ENCODE measurements at regions not wholly inside any gene's neighbourhood (a gene's known extent, or its start where the extent isn't known, plus 50 kb on each side); places are given as distances from the start of the nearest gene placed in this dataset.

GRCh38 chr7:47147213-47147631, 434.7 kb downstream of the TNS3 start:
- Histone ChIP-seq H3K4me1 (peaks cover 11% of the 10 kb centered on the region), H3K36me3 (ENCODE audit: low read depth, missing control alignments) (no peaks in the 10 kb centered on the region), H3K27ac (no peak overlapping the region), H3K4me3 (no peak overlapping the region), H3K9me3 (no peaks in the 10 kb centered on the region), H3K27me3 (no peaks in the 10 kb centered on the region)
- TF ChIP-seq CTCF (IDR thresholded peaks at IDR 0.05) (no peak), POLR2A (IDR thresholded peaks at IDR 0.05) (no peak)
- 56 to 65% methylated on average over 3 of the region's 3 CpGs for WGBS, 2 donors
- no peak for DNase-seq
- intact Hi-C loops (cut with DNase I; ENCODE audit: low total_unique reads), result no loop called here

GRCh38 chr7:47145982-47146381, 435.9 kb downstream of the TNS3 start:
- WGBS, 2 donors, result 40 to 88% methylated on average over 1 of the region's 1 CpG
- no peak for DNase-seq
- no peaks in the 10 kb centered on the region for H3K27me3 ChIP-seq
- H3K4me3 ChIP-seq, result no peak overlapping the region
- TF ChIP-seq POLR2A (IDR thresholded peaks at IDR 0.05) (no peak), CTCF (IDR thresholded peaks at IDR 0.05) (no peak)
- intact Hi-C loops (cut with DNase I; ENCODE audit: low total_unique reads), result no loop called here
- H3K27ac ChIP-seq, result no peak overlapping the region
- no peaks in the 10 kb centered on the region for H3K9me3 ChIP-seq
- H3K4me1 ChIP-seq, result peaks cover 11% of the 10 kb centered on the region
- no peaks in the 10 kb centered on the region for H3K36me3 ChIP-seq (ENCODE audit: low read depth, missing control alignments)

- H3K36me3 ChIP-seq (ENCODE audit: low read depth, missing control alignments), result no peaks in the 10 kb centered on the region
- H3K4me1 ChIP-seq, result peaks cover 11% of the 10 kb centered on the region
- no peak for DNase-seq
- no peaks in the 10 kb centered on the region for H3K9me3 ChIP-seq
- TF ChIP-seq CTCF (IDR thresholded peaks at IDR 0.05) (no peak), POLR2A (IDR thresholded peaks at IDR 0.05) (no peak)
- H3K27ac ChIP-seq, result no peak overlapping the region
- intact Hi-C loops (cut with DNase I; ENCODE audit: low total_unique reads), result no loop called here
- no peaks in the 10 kb centered on the region for H3K27me3 ChIP-seq
- no peak overlapping the region for H3K4me3 ChIP-seq
- WGBS, 2 donors, result 46 to 77% methylated on average over 1 of the region's 1 CpG
These were observed 436.7 kb downstream of the TNS3 start for GRCh38 chr7:47145186-47145725.

- Histone ChIP-seq H3K36me3 (ENCODE audit: low read depth, missing control alignments) (no peaks in the 10 kb centered on the region), H3K4me1 (peaks cover 11% of the 10 kb centered on the region), H3K4me3 (no peak overlapping the region), H3K27ac (no peak overlapping the region), H3K27me3 (no peaks in the 10 kb centered on the region), H3K9me3 (no peaks in the 10 kb centered on the region)
- 65 to 69% methylated on average over 1 of the region's 1 CpG for WGBS, 2 donors
- intact Hi-C loops (cut with DNase I; ENCODE audit: low total_unique reads), result no loop called here
- DNase-seq, result no peak
- no peak for TF ChIP-seq POLR2A (IDR thresholded peaks at IDR 0.05)
- TF ChIP-seq CTCF (IDR thresholded peaks at IDR 0.05), result no peak
These were observed 438.6 kb downstream of the TNS3 start for GRCh38 chr7:47143339-47143738.

GRCh38 chr7:47142867-47143175, 439.1 kb downstream of the TNS3 start:
- Histone ChIP-seq H3K9me3 (no peaks in the 10 kb centered on the region), H3K4me1 (peaks cover 7% of the 10 kb centered on the region), H3K27me3 (no peaks in the 10 kb centered on the region), H3K4me3 (no peak overlapping the region), H3K36me3 (ENCODE audit: low read depth, missing control alignments) (no peaks in the 10 kb centered on the region), H3K27ac (no peak overlapping the region)
- no peak for DNase-seq
- intact Hi-C loops (cut with DNase I; ENCODE audit: low total_unique reads), result no loop called here
- 65 to 76% methylated on average over 1 of the region's 1 CpG for WGBS, 2 donors
- no peak for TF ChIP-seq CTCF (IDR thresholded peaks at IDR 0.05)
- no peak for TF ChIP-seq POLR2A (IDR thresholded peaks at IDR 0.05)
